ENCODE measurements at regions not wholly inside any gene's neighbourhood (a gene's known extent, or its start where the extent isn't known, plus 50 kb on each side); places are given as distances from the start of the nearest gene placed in this dataset.

- TF ChIP-seq, protein P1, sequence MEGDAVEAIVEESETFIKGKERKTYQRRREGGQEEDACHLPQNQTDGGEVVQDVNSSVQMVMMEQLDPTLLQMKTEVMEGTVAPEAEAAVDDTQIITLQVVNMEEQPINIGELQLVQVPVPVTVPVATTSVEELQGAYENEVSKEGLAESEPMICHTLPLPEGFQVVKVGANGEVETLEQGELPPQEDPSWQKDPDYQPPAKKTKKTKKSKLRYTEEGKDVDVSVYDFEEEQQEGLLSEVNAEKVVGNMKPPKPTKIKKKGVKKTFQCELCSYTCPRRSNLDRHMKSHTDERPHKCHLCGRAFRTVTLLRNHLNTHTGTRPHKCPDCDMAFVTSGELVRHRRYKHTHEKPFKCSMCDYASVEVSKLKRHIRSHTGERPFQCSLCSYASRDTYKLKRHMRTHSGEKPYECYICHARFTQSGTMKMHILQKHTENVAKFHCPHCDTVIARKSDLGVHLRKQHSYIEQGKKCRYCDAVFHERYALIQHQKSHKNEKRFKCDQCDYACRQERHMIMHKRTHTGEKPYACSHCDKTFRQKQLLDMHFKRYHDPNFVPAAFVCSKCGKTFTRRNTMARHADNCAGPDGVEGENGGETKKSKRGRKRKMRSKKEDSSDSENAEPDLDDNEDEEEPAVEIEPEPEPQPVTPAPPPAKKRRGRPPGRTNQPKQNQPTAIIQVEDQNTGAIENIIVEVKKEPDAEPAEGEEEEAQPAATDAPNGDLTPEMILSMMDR (IDR thresholded peaks at IDR 0.05), result no peak
- TF ChIP-seq POLR2AphosphoS5 (IDR thresholded peaks at IDR 0.05) (no peak), POLR2A (IDR thresholded peaks at IDR 0.05) (no peak)
These were observed 282.2 kb downstream of the MED10 start for GRCh38 chr5:6096101-6096500.

Measured in breast epithelium (tissue), 3 donors.